Cardiac fibroblast (primary cell): ENCODE measurements at regions not wholly inside any gene's neighbourhood (a gene's known extent, or its start where the extent isn't known, plus 50 kb on each side); places are given as distances from the start of the nearest gene placed in this dataset.

Experiments
- DNase-seq, 2 donors: peaks; one replicate each; pipeline versions ENCODE4 v3.0.0 to v3.0.0-alpha.2; 2010; ENCODE audit warnings: low read depth in 2 of 2
- H3K4me3 ChIP-seq, 2 donors: replicated peaks in 1 of 2; 1 replicate in 1 of 2; 2 replicates in 1 of 2; pipeline ENCODE4 v1.5.1; 2011; ENCODE audit warnings: low read depth in 2 of 2, low read length in 2 of 2, mild to moderate bottlenecking in 2 of 2, moderate library complexity in 1 of 2
- CTCF ChIP-seq: IDR thresholded peaks from one replicate; pipeline ENCODE4 v1.5.1; 2011; ENCODE audit warnings: low read depth, mild to moderate bottlenecking, low read length, inconsistent platforms

DNA sequence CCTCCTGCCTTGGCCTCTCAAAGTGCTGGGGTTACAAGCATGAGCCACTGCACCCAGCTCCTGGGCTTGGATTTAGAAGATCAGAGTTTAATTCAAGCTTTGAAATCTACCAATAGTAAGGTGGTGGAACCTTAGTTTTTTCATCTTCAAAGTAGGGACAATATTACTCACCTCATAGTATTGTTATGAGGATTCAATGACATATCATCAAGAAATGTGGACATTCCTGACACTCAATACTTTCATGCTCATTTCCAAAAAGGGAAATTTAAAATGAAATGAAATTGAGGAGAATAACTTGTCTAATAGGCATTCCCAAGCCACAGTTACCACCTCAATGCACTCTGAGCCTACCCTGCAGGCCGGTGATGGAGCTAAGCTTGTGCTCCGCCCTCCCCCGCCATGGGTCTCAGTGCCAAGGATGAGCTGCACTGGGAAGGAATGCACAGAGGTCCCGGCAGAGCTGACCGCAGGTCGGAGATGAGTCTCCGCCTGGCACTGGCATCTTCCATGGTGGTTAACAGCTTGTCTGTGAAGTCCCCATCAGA is 56.5 kb upstream of the BCAR3 start:
- peak; percentile 72 to 93 for DNase-seq
- no peak overlapping the region for H3K4me3 ChIP-seq
- TF ChIP-seq CTCF = no peak

DNA sequence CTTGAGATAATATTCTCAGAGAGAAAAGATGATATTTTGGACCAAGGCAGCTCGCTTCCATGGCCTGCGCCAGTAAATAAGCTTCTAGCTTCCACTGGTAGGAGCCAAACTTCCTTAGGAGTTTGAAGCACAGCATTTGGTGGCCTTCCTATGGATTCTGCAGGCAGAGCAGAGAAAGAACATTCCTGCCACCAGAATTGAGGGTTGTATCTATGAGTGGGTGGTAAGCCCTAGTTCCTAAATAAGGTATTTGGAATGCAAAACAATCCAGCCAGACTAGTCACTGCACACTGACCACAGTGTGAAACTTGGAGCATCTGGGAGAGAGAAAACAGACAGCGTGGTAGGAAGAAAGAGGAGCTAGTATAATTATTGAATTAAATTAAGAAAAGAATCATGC is 54.1 kb upstream of the BCAR3 start:
- no peak overlapping the region for H3K4me3 ChIP-seq
- DNase-seq = peak; percentile 80 to 85
- peak; percentile 30 for TF ChIP-seq CTCF

DNA sequence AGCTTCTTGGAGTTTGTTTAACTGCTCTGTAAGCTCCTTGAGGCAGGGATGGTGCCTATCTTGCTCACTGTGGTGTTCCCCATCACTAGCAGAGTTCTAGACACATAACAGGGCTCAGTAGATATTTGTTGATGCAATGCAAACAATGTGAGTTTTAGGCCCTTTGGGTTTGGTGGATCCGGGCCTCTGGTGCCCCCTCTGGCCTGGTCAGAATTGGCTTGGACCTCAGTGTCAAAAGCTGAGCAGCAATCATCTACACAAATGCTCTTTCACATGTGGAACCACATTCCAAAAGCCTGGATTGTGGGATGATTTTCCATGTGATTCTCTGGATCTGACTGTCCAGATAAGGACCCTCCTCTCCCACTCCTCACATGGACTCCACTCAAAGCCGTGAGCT is 53.4 kb upstream of the BCAR3 start:
- DNase-seq = no peak
- no peak overlapping the region for H3K4me3 ChIP-seq
- peak; percentile 49 for TF ChIP-seq CTCF

GRCh38 chr1:93733340-93733739 is 51.7 kb upstream of the BCAR3 start:
- TF ChIP-seq CTCF = no peak
- no peak overlapping the region for H3K4me3 ChIP-seq
- no peak for DNase-seq

- H3K4me3 ChIP-seq = no peak overlapping the region
Measured at GRCh38 chr1:93732514-93732913, 50.9 kb upstream of the BCAR3 start.

More at GRCh38 chr1:93732514-93732913, 50.9 kb upstream of the BCAR3 start:
- TF ChIP-seq CTCF = peak; percentile 25
- no peak for DNase-seq
